CD14-positive monocyte (primary cell): ENCODE measurements at regions not wholly inside any gene's neighbourhood (a gene's known extent, or its start where the extent isn't known, plus 50 kb on each side); places are given as distances from the start of the nearest gene placed in this dataset.

Experiments
- DNase-seq, 3 donors: peaks; one replicate each; pipeline ENCODE4 v3.0.0-alpha.2; 2011 to 2022
- H2AFZ ChIP-seq: 2 replicates; pipeline ENCODE4 v1.6.0; 2012; ENCODE audit warnings: mild to moderate bottlenecking, low read depth, low read length, inconsistent platforms; ENCODE audit not compliant: insufficient read depth, poor library complexity, severe bottlenecking
- H3K27ac ChIP-seq, 2 donors: 1 replicate in 1 of 2; 2 replicates in 1 of 2; pipeline ENCODE4 v1.5.1; 2012 to 2013; ENCODE audit warnings: low read length in 2 of 2, control low read depth in 1 of 2, inconsistent platforms in 1 of 2, low read depth in 1 of 2, mild to moderate bottlenecking in 1 of 2
- H3K27me3 ChIP-seq, 2 donors: one replicate each; pipeline versions ENCODE4 v1.6.0 to v1.6.1; 2011 to 2013; ENCODE audit warnings: low read length in 2 of 2; ENCODE audit not compliant: control insufficient read depth in 2 of 2, insufficient read depth in 2 of 2
- H3K36me3 ChIP-seq, 2 donors: replicated peaks in 1 of 2; 1 replicate in 1 of 2; 2 replicates in 1 of 2; pipeline versions ENCODE4 v1.5.1 to v1.6.1; 2012 to 2013; ENCODE audit warnings: low read length in 2 of 2, control low read depth in 1 of 2, inconsistent platforms in 1 of 2, mild to moderate bottlenecking in 1 of 2; ENCODE audit not compliant: insufficient read depth in 2 of 2, control insufficient read depth in 1 of 2
- H3K4me1 ChIP-seq, 2 donors: 1 replicate in 1 of 2; 2 replicates in 1 of 2; pipeline versions ENCODE4 v1.5.1 to v1.6.1; 2012 to 2013; ENCODE audit warnings: low read length in 2 of 2, control low read depth in 1 of 2, inconsistent platforms in 1 of 2, mild to moderate bottlenecking in 1 of 2, moderate library complexity in 1 of 2; ENCODE audit not compliant: insufficient read depth in 2 of 2, control insufficient read depth in 1 of 2
- H3K4me2 ChIP-seq: replicated peaks from 2 replicates; pipeline ENCODE3; 2012; ENCODE audit warnings: low read length, moderate library complexity, mild to moderate bottlenecking; ENCODE audit not compliant: poor library complexity, severe bottlenecking; ENCODE audit errors: extremely low read depth
- H3K4me3 ChIP-seq, 3 experiments: fragments of 200-600 bp in 1 of 3; sonication (generic) in 1 of 3; replicated peaks in 1 of 3; 1 replicate in 2 of 3; 2 replicates in 1 of 3; pipeline ENCODE4 v1.5.1; 2011 to 2013; ENCODE audit warnings: low read length in 3 of 3, mild to moderate bottlenecking in 3 of 3, control low read depth in 2 of 3, low read depth in 2 of 3, inconsistent platforms in 1 of 3, moderate library complexity in 1 of 3
- H3K79me2 ChIP-seq: 2 replicates; pipeline ENCODE4 v1.6.0; 2012; ENCODE audit warnings: mild to moderate bottlenecking, control low read depth, inconsistent platforms, low read length, moderate library complexity; ENCODE audit not compliant: insufficient read depth
- H3K9ac ChIP-seq: 2 replicates; pipeline ENCODE4 v1.6.0; 2017; ENCODE audit warnings: low read length, mild to moderate bottlenecking; ENCODE audit not compliant: insufficient read depth, poor library complexity, severe bottlenecking
- H3K9me3 ChIP-seq, 2 donors: replicated peaks in 1 of 2; 1 replicate in 1 of 2; 2 replicates in 1 of 2; pipeline versions ENCODE4 v1.5.1 to v1.6.1; 2012 to 2013; ENCODE audit warnings: low read length in 2 of 2, control low read depth in 1 of 2; ENCODE audit not compliant: control insufficient read depth in 1 of 2, insufficient read depth in 1 of 2
- H4K20me1 ChIP-seq: 2 replicates; pipeline ENCODE4 v1.6.0; 2012; ENCODE audit warnings: mild to moderate bottlenecking, low read length, control low read depth, moderate library complexity; ENCODE audit not compliant: insufficient read depth
- H3K27ac Mint-ChIP-seq, 7 donors: one replicate each; pipeline ENCODE4 v1.8.0; 2020; ENCODE audit warnings: mild to moderate bottlenecking in 7 of 7, mixed read lengths in 7 of 7, moderate library complexity in 6 of 7, inconsistent platforms in 2 of 7
- H3K27me3 Mint-ChIP-seq, 3 donors: one replicate each; pipeline ENCODE4 v1.8.0; 2021 to 2022; ENCODE audit warnings: low read depth in 3 of 3, mild to moderate bottlenecking in 3 of 3, mixed read lengths in 3 of 3, moderate library complexity in 3 of 3, inconsistent platforms in 1 of 3
- H3K36me3 Mint-ChIP-seq, 2 donors: one replicate each; pipeline ENCODE4 v1.8.0; 2020; ENCODE audit warnings: mixed read lengths in 2 of 2, inconsistent platforms in 1 of 2, mild to moderate bottlenecking in 1 of 2
- H3K4me1 Mint-ChIP-seq: one replicate; pipeline ENCODE4 v1.8.0; 2020; ENCODE audit warnings: mild to moderate bottlenecking, mixed read lengths
- H3K4me3 Mint-ChIP-seq, 2 donors: one replicate each; pipeline ENCODE4 v1.8.0; 2020; ENCODE audit warnings: mild to moderate bottlenecking in 2 of 2, mixed read lengths in 2 of 2, moderate library complexity in 1 of 2
- H3K9me3 Mint-ChIP-seq, 7 donors: one replicate each; pipeline ENCODE4 v1.8.0; 2020 to 2022; ENCODE audit warnings: mixed read lengths in 7 of 7, mild to moderate bottlenecking in 6 of 7, moderate library complexity in 6 of 7, inconsistent platforms in 2 of 7
- CTCF ChIP-seq: fragments of 200-600 bp; IDR thresholded peaks from one replicate; pipeline ENCODE4 v1.8.0; 2022; ENCODE audit warnings: antibody characterized with exemption, mild to moderate bottlenecking
- WGBS: methylation state at CpG from one replicate; pipeline ENCODE4 v1.1.5; 2013; ENCODE audit warnings: missing lambda C conversion rate; ENCODE audit not compliant: insufficient coverage; 5-methylcytosine and 5-hydroxymethylcytosine counted together
- intact Hi-C, 2 donors: fragments of 100-400 bp; cut with micrococcal nuclease; formaldehyde crosslinking; loops; one replicate each; pipeline versions ENCODE4 v1.15.0 to v1.15.1; 2023

- TF ChIP-seq CTCF: no peak
- Histone ChIP-seq H3K4me3 (no peak overlapping the region), H3K79me2 (no peaks in the 10 kb centered on the region), H2AFZ (no peak overlapping the region), H3K27ac (no peak overlapping the region), H4K20me1 (no peaks in the 10 kb centered on the region), H3K4me1 (no peaks in the 10 kb centered on the region), H3K4me2 (no peak overlapping the region), H3K27me3 (no peaks in the 10 kb centered on the region), H3K9me3 (peaks cover 8 to 18% of the 10 kb centered on the region in 2 donors), H3K9ac (no peak overlapping the region), H3K36me3 (no peaks in the 10 kb centered on the region)
- H3K4me1 Mint-ChIP-seq: no peaks in the 10 kb centered on the region
- no peaks in the 10 kb centered on the region for H3K27me3 Mint-ChIP-seq
- 94% methylated on average over 3 of the region's 7 CpGs for WGBS
- H3K36me3 Mint-ChIP-seq: no peaks in the 10 kb centered on the region
- H3K4me3 Mint-ChIP-seq: no peak overlapping the region
- intact Hi-C loops: no loop called here
- peak overlapping the region in 1 of 7 donors; percentile 75 for H3K27ac Mint-ChIP-seq
- no peak for DNase-seq
- H3K9me3 Mint-ChIP-seq: peaks cover 0 to 16% (median 4%) of the 10 kb centered on the region in 7 donors
Measured at GRCh38 chr7:52715701-52716100, 319.7 kb upstream of the POM121L12 start.

- no peak overlapping the region for H3K4me3 Mint-ChIP-seq
- H3K27me3 Mint-ChIP-seq: no peaks in the 10 kb centered on the region
- TF ChIP-seq CTCF: no peak
- 86% methylated on average over 1 of the region's 2 CpGs for WGBS
- no peak overlapping the region for H3K4me2 ChIP-seq
- H4K20me1 ChIP-seq: no peaks in the 10 kb centered on the region
- no peak overlapping the region for H3K27ac ChIP-seq
- H3K9me3 ChIP-seq: peaks cover 17 to 18% of the 10 kb centered on the region in 2 donors
- no peaks in the 10 kb centered on the region for H3K4me1 Mint-ChIP-seq
- no peaks in the 10 kb centered on the region for H3K79me2 ChIP-seq
- peaks cover 0 to 19% (median 6%) of the 10 kb centered on the region in 7 donors for H3K9me3 Mint-ChIP-seq
- H3K4me3 ChIP-seq: no peak overlapping the region
- no peak for DNase-seq
- no peaks in the 10 kb centered on the region for H3K36me3 Mint-ChIP-seq
- H3K36me3 ChIP-seq: no peaks in the 10 kb centered on the region
- H3K4me1 ChIP-seq: no peaks in the 10 kb centered on the region
- no peak overlapping the region for H3K9ac ChIP-seq
- H2AFZ ChIP-seq: no peak overlapping the region
- no peak overlapping the region for H3K27ac Mint-ChIP-seq
- no peaks in the 10 kb centered on the region for H3K27me3 ChIP-seq
- intact Hi-C loops: no loop called here
Measured at GRCh38 chr7:52712938-52713337, 322.5 kb upstream of the POM121L12 start.
